SJSA1 (cell line): ENCODE measurements at regions not wholly inside any gene's neighbourhood (a gene's known extent, or its start where the extent isn't known, plus 50 kb on each side); places are given as distances from the start of the nearest gene placed in this dataset.
A peak's percentile ranks its signal among the peaks of the same experiment; 100 is the strongest.

Source experiments
- DNase-seq, 2 experiments: peaks; one replicate each; pipeline ENCODE4 v3.0.0-alpha.2; 2015 to 2020; ENCODE audit warnings: low spot score in 2 of 2, low read depth in 1 of 2
- H3K27ac ChIP-seq: fragments of 250-450 bp; sonication (Bioruptor Pico); 2 replicates; pipeline ENCODE4 v1.5.1; 2020; ENCODE audit warnings: mild to moderate bottlenecking, moderate library complexity
- H3K27me3 ChIP-seq: fragments of 250-450 bp; sonication (Bioruptor Pico); replicated peaks from 2 replicates; pipeline ENCODE4 v1.5.1; 2020; ENCODE audit warnings: mild to moderate bottlenecking, moderate library complexity
- H3K36me3 ChIP-seq: fragments of 250-450 bp; sonication (Bioruptor Pico); 2 replicates; pipeline ENCODE4 v1.5.1; 2020; ENCODE audit warnings: mild to moderate bottlenecking
- H3K4me1 ChIP-seq: fragments of 250-450 bp; sonication (Bioruptor Pico); replicated peaks from 2 replicates; pipeline ENCODE4 v1.6.1; 2021; ENCODE audit warnings: mild to moderate bottlenecking
- H3K4me3 ChIP-seq: fragments of 250-450 bp; sonication (Bioruptor Pico); 2 replicates; pipeline ENCODE4 v1.5.1; 2020; ENCODE audit warnings: mild to moderate bottlenecking
- H3K9me3 ChIP-seq: fragments of 250-450 bp; sonication (Bioruptor Pico); replicated peaks from 2 replicates; pipeline ENCODE4 v1.5.1; 2020; ENCODE audit warnings: mild to moderate bottlenecking

GRCh38 chr2:236943841-236944513 lies 141.7 kb upstream of the COPS8 start:
- no peaks in the 10 kb centered on the region for H3K9me3 ChIP-seq
- H3K27me3 ChIP-seq = no peaks in the 10 kb centered on the region
- DNase-seq = no peak
- no peak overlapping the region for H3K4me3 ChIP-seq
- H3K27ac ChIP-seq = no peak overlapping the region
- H3K4me1 ChIP-seq = no peaks in the 10 kb centered on the region
- no peaks in the 10 kb centered on the region for H3K36me3 ChIP-seq

- H3K4me1 ChIP-seq = no peaks in the 10 kb centered on the region
- no peaks in the 10 kb centered on the region for H3K36me3 ChIP-seq
- no peaks in the 10 kb centered on the region for H3K9me3 ChIP-seq
- no peak for DNase-seq
- H3K27ac ChIP-seq = no peak overlapping the region
- H3K4me3 ChIP-seq = no peak overlapping the region
- H3K27me3 ChIP-seq = no peaks in the 10 kb centered on the region
Observed at GRCh38 chr2:236944561-236944960, 141.1 kb upstream of the COPS8 start.

DNA sequence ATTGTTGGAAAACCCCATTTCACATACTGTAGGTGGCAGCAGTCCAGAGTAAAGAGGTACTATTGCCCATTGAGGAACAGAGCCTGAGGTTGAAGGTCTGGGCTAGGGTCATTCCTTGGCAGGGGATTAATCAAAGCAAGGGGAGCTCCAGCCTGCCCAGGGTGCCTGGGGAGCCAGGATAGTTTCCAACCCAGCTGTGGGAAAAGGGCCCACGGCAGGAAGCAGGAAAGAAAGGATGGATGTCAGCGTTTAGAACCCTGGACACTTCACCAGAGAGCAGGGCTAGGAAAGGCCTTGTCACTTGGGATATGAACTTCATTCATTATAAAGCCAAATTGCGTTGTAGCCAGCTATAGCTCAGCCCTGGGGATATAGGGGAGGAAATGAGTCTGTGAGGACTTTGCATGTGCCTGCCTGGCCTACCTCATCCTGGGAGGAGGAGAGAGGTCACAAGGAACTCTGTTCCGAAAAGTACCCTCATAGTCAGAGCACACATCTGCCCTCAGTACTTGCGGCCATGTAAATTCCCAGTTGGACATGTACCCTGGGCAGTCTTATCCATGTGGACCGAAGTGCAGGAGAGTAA lies 140.2 kb upstream of the COPS8 start:
- no peak for DNase-seq
- Histone ChIP-seq H3K36me3 (no peaks in the 10 kb centered on the region), H3K9me3 (no peaks in the 10 kb centered on the region), H3K4me3 (no peak overlapping the region), H3K27ac (no peak overlapping the region), H3K27me3 (no peaks in the 10 kb centered on the region), H3K4me1 (no peaks in the 10 kb centered on the region)

- Histone ChIP-seq H3K9me3 (no peaks in the 10 kb centered on the region), H3K36me3 (no peaks in the 10 kb centered on the region), H3K4me3 (no peak overlapping the region), H3K27me3 (no peaks in the 10 kb centered on the region), H3K4me1 (no peaks in the 10 kb centered on the region), H3K27ac (no peak overlapping the region)
- DNase-seq = no peak
Observed at GRCh38 chr2:236946871-236947270, 138.8 kb upstream of the COPS8 start.

- no peaks in the 10 kb centered on the region for H3K4me1 ChIP-seq
- H3K27ac ChIP-seq = no peak overlapping the region
- H3K9me3 ChIP-seq = no peaks in the 10 kb centered on the region
- DNase-seq = no peak
- no peaks in the 10 kb centered on the region for H3K27me3 ChIP-seq
- H3K36me3 ChIP-seq = no peaks in the 10 kb centered on the region
- no peak overlapping the region for H3K4me3 ChIP-seq
Observed at GRCh38 chr2:236947294-236947693, 138.4 kb upstream of the COPS8 start.

DNA sequence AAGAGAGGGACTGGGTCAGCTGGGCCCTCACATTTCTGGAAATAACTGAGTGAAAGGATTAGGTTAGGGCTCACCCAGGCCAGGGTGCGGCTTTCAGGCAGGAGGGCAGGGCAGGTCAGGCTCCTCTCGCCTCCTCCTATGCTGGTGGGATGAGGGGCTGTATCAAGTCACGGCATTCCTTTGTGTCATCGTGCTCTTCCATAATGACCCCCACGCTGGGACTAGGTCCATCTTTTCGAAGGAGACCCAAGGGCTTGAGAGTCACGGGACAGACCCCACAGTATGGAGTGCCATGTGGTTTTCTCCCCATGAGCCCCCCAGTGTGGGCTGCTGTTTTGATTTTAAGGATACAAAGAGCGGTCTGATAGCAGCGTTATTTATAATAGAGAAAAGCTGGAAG lies 137.8 kb upstream of the COPS8 start:
- Histone ChIP-seq H3K9me3 (no peaks in the 10 kb centered on the region), H3K27me3 (no peaks in the 10 kb centered on the region), H3K4me3 (no peak overlapping the region), H3K27ac (no peak overlapping the region), H3K4me1 (no peaks in the 10 kb centered on the region), H3K36me3 (no peaks in the 10 kb centered on the region)
- DNase-seq = peak in 1 of 2 experiments; percentile 28

- peak in 1 of 2 experiments; percentile 37 for DNase-seq
- H3K9me3 ChIP-seq = no peaks in the 10 kb centered on the region
- H3K27me3 ChIP-seq = no peaks in the 10 kb centered on the region
- no peaks in the 10 kb centered on the region for H3K36me3 ChIP-seq
- no peak overlapping the region for H3K27ac ChIP-seq
- no peaks in the 10 kb centered on the region for H3K4me1 ChIP-seq
- H3K4me3 ChIP-seq = no peak overlapping the region
Observed at GRCh38 chr2:236949089-236949905, 136.4 kb upstream of the COPS8 start.

GRCh38 chr2:236951830-236952475 lies 133.7 kb upstream of the COPS8 start:
- Histone ChIP-seq H3K4me3 (no peak overlapping the region), H3K4me1 (peaks cover 10% of the 10 kb centered on the region), H3K27ac (no peak overlapping the region), H3K27me3 (no peaks in the 10 kb centered on the region), H3K36me3 (no peaks in the 10 kb centered on the region), H3K9me3 (peaks cover 2% of the 10 kb centered on the region; the same call in 1 of the 2 replicates)
- DNase-seq = no peak

GRCh38 chr2:236954641-236955040 lies 131.0 kb upstream of the COPS8 start:
- H3K9me3 ChIP-seq = peaks cover 2% of the 10 kb centered on the region; the same call in 1 of the 2 replicates
- no peaks in the 10 kb centered on the region for H3K36me3 ChIP-seq
- no peak for DNase-seq
- no peak overlapping the region for H3K4me3 ChIP-seq
- H3K27ac ChIP-seq = no peak overlapping the region
- no peaks in the 10 kb centered on the region for H3K27me3 ChIP-seq
- peaks cover 10% of the 10 kb centered on the region for H3K4me1 ChIP-seq

DNA sequence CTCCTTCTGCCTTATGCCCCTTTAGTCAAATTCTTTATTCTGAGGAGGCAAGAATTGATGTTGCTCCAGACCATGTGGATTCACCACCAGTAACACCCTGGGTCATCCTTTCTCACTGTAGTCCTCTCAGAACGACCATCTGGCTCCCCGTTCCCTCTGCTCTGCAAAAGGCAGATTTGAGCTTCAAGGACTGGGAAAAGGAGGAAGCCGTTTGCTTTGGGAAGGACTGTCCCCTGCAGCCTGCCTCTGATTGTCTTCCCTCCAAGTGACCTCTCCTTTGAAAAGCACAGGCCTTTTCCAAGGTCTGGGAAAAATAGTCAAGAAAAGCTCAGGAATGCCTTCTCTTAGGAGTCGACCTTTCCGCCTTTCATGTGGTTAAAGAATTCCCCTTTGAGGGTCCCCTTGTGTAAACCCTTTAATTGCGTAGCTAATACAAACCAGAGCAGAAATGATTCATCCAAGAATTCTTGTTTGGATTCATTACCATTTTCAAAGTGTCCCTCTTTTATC lies 130.1 kb upstream of the COPS8 start:
- Histone ChIP-seq H3K9me3 (peaks cover 2% of the 10 kb centered on the region; the same call in 1 of the 2 replicates), H3K27me3 (no peaks in the 10 kb centered on the region), H3K4me1 (peaks cover 10% of the 10 kb centered on the region), H3K27ac (no peak overlapping the region), H3K36me3 (no peaks in the 10 kb centered on the region), H3K4me3 (no peak overlapping the region)
- peak in 1 of 2 experiments; percentile 50 for DNase-seq

GRCh38 chr2:236956031-236956618 lies 129.6 kb upstream of the COPS8 start:
- no peaks in the 10 kb centered on the region for H3K27me3 ChIP-seq
- H3K27ac ChIP-seq = no peak overlapping the region
- peaks cover 2% of the 10 kb centered on the region; the same call in 1 of the 2 replicates for H3K9me3 ChIP-seq
- H3K4me3 ChIP-seq = no peak overlapping the region
- H3K36me3 ChIP-seq = no peaks in the 10 kb centered on the region
- H3K4me1 ChIP-seq = peaks cover 10% of the 10 kb centered on the region
- DNase-seq = no peak

- Histone ChIP-seq H3K9me3 (peaks cover 2% of the 10 kb centered on the region; the same call in 1 of the 2 replicates), H3K27me3 (no peaks in the 10 kb centered on the region), H3K36me3 (no peaks in the 10 kb centered on the region), H3K27ac (no peak overlapping the region), H3K4me1 (peaks cover 10% of the 10 kb centered on the region), H3K4me3 (no peak overlapping the region)
- DNase-seq = no peak
Observed at GRCh38 chr2:236956641-236957040, 129.0 kb upstream of the COPS8 start.

GRCh38 chr2:236959036-236959435 lies 126.7 kb upstream of the COPS8 start:
- no peak for DNase-seq
- H3K36me3 ChIP-seq = no peaks in the 10 kb centered on the region
- peaks cover 2% of the 10 kb centered on the region; the same call in 1 of the 2 replicates for H3K9me3 ChIP-seq
- no peak overlapping the region for H3K4me3 ChIP-seq
- H3K4me1 ChIP-seq = peaks cover 10% of the 10 kb centered on the region
- no peaks in the 10 kb centered on the region for H3K27me3 ChIP-seq
- no peak overlapping the region for H3K27ac ChIP-seq
